ENCODE measurements at regions not wholly inside any gene's neighbourhood (a gene's known extent, or its start where the extent isn't known, plus 50 kb on each side); places are given as distances from the start of the nearest gene placed in this dataset.
"Not testable (repeated sequence)": the region's sequence is repeated elsewhere in the genome, so short reads cannot be mapped to it uniquely, and the experiment has no call there.

DNA sequence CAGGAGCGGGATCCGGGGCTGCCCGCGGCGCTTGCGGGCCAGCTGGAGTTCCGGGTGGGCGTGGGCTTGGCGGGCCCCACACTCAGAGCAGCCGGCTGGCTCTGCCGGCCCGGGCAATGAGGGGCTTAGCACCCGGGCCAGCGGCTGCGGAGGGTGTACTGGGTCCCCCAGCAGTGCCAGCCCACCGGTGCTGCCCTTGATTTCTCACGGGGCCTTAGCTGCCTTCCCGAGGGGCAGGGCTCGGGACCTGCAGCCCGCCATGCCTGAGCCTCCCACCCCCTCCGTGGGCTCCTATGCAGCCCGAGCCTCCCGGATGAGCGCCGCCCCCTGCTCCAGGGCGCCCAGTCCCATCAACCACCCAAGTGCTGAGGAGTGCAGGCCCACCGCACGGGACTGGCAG is 121.6 kb downstream of the FAM174A start:
- not testable (repeated sequence) for TF ChIP-seq EZH2 (IDR thresholded peaks at IDR 0.05; ENCODE audit: insufficient read depth, poor library complexity, severe bottlenecking); EZH2phosphoT487 (IDR thresholded peaks at IDR 0.05; ENCODE audit: insufficient read depth, low read depth)

Data from GM23248 (cell line).